ENCODE measurements at regions not wholly inside any gene's neighbourhood (a gene's known extent, or its start where the extent isn't known, plus 50 kb on each side); places are given as distances from the start of the nearest gene placed in this dataset.
"Not testable (repeated sequence)": the region's sequence is repeated elsewhere in the genome, so short reads cannot be mapped to it uniquely, and the experiment has no call there.

- Mint-ChIP-seq H3K27me3 (no peaks in the 10 kb centered on the region), H3K4me1 (no peaks in the 10 kb centered on the region), H3K9me3 (peaks cover 8% of the 10 kb centered on the region), H3K4me3 (no peak overlapping the region), H3K27ac (no peak overlapping the region), H3K36me3 (ENCODE audit: low read depth) (no peaks in the 10 kb centered on the region)
- DNase-seq = no peak
- ChIA-PET POLR2A (interaction anchor here (0.9 kb wide), 1 partner anchor 13 kb away, joined by 3 read pairs; no protein-coding TSS in a partner anchor), CTCF (interaction anchor here (0.6 kb wide), 1 partner anchor 365 kb away, joined by 5 read pairs; no protein-coding TSS in a partner anchor)
These were observed 716.5 kb upstream of the GRM3 start for GRCh38 chr7:85927226-85927625.

GRCh38 chr7:85924062-85924461, 719.6 kb upstream of the GRM3 start:
- no peak for DNase-seq
- ChIA-PET POLR2A (no interaction called here), CTCF (no interaction called here)
- H3K4me1 Mint-ChIP-seq = no peaks in the 10 kb centered on the region
- H3K27me3 Mint-ChIP-seq = no peaks in the 10 kb centered on the region
- H3K27ac Mint-ChIP-seq = no peak overlapping the region
- no peak overlapping the region for H3K4me3 Mint-ChIP-seq
- no peaks in the 10 kb centered on the region for H3K36me3 Mint-ChIP-seq (ENCODE audit: low read depth)
- peaks cover 10% of the 10 kb centered on the region for H3K9me3 Mint-ChIP-seq

GRCh38 chr7:85916016-85916415, 727.7 kb upstream of the GRM3 start:
- POLR2A ChIA-PET = no interaction called here
- Mint-ChIP-seq H3K9me3 (peaks cover 5% of the 10 kb centered on the region), H3K27ac (no peak overlapping the region), H3K4me1 (no peaks in the 10 kb centered on the region), H3K4me3 (no peak overlapping the region), H3K27me3 (no peaks in the 10 kb centered on the region), H3K36me3 (ENCODE audit: low read depth) (no peaks in the 10 kb centered on the region)
- DNase-seq = no peak
- CTCF ChIA-PET = no interaction called here

GRCh38 chr7:85914437-85914836, 727.6 kb upstream of the SEMA3D start:
- peaks cover 2% of the 10 kb centered on the region for H3K9me3 Mint-ChIP-seq
- H3K27me3 Mint-ChIP-seq = no peaks in the 10 kb centered on the region
- H3K27ac Mint-ChIP-seq = no peak overlapping the region
- H3K4me3 Mint-ChIP-seq = no peak overlapping the region
- no peaks in the 10 kb centered on the region for H3K4me1 Mint-ChIP-seq
- ChIA-PET POLR2A (interaction anchor here (1.0 kb wide), 1 partner anchor 13 kb away, joined by 3 read pairs; no protein-coding TSS in a partner anchor), CTCF (no interaction called here)
- no peak for DNase-seq
- no peaks in the 10 kb centered on the region for H3K36me3 Mint-ChIP-seq (ENCODE audit: low read depth)

- Mint-ChIP-seq H3K9me3 (peaks cover 3% of the 10 kb centered on the region), H3K27ac (no peak overlapping the region), H3K4me1 (no peaks in the 10 kb centered on the region), H3K27me3 (no peaks in the 10 kb centered on the region), H3K36me3 (ENCODE audit: low read depth) (no peaks in the 10 kb centered on the region), H3K4me3 (no peak overlapping the region)
- ChIA-PET CTCF (no interaction called here), POLR2A (no interaction called here)
- DNase-seq = no peak
These were observed 721.2 kb upstream of the SEMA3D start for GRCh38 chr7:85908051-85908450.

- no peaks in the 10 kb centered on the region for H3K4me1 Mint-ChIP-seq
- ChIA-PET POLR2A (no interaction called here), CTCF (no interaction called here)
- H3K36me3 Mint-ChIP-seq (ENCODE audit: low read depth) = no peaks in the 10 kb centered on the region
- H3K27ac Mint-ChIP-seq = no peak overlapping the region
- H3K9me3 Mint-ChIP-seq = no peaks in the 10 kb centered on the region
- no peak for DNase-seq
- no peaks in the 10 kb centered on the region for H3K27me3 Mint-ChIP-seq
- H3K4me3 Mint-ChIP-seq = no peak overlapping the region
These were observed 711.1 kb upstream of the SEMA3D start for GRCh38 chr7:85897967-85898366.

- no peak for DNase-seq
- Mint-ChIP-seq H3K27me3 (no peaks in the 10 kb centered on the region), H3K4me3 (no peak overlapping the region), H3K36me3 (ENCODE audit: low read depth) (no peaks in the 10 kb centered on the region), H3K4me1 (no peaks in the 10 kb centered on the region), H3K9me3 (no peaks in the 10 kb centered on the region), H3K27ac (no peak overlapping the region)
- ChIA-PET CTCF (no interaction called here), POLR2A (no interaction called here)
These were observed 709.7 kb upstream of the SEMA3D start for GRCh38 chr7:85896531-85896930.

GRCh38 chr7:85895835-85896234, 709.0 kb upstream of the SEMA3D start:
- H3K4me1 Mint-ChIP-seq = no peaks in the 10 kb centered on the region
- H3K36me3 Mint-ChIP-seq (ENCODE audit: low read depth) = no peaks in the 10 kb centered on the region
- DNase-seq = no peak
- POLR2A ChIA-PET = no interaction called here
- H3K4me3 Mint-ChIP-seq = no peak overlapping the region
- no peaks in the 10 kb centered on the region for H3K9me3 Mint-ChIP-seq
- H3K27me3 Mint-ChIP-seq = no peaks in the 10 kb centered on the region
- no peak overlapping the region for H3K27ac Mint-ChIP-seq
- CTCF ChIA-PET = no interaction called here

- H3K27me3 Mint-ChIP-seq; H3K27ac Mint-ChIP-seq; POLR2A ChIA-PET; H3K9me3 Mint-ChIP-seq; DNase-seq; H3K4me1 Mint-ChIP-seq; H3K36me3 Mint-ChIP-seq (ENCODE audit: low read depth); H3K4me3 Mint-ChIP-seq: not testable (repeated sequence)
- CTCF ChIA-PET = interaction anchor here (1.9 kb wide), 1 partner anchor 578 kb away, joined by 6 read pairs; no protein-coding TSS in a partner anchor
These were observed 705.0 kb upstream of the SEMA3D start for GRCh38 chr7:85891900-85892299.

- no peaks in the 10 kb centered on the region for H3K27me3 Mint-ChIP-seq
- H3K4me1 Mint-ChIP-seq = no peaks in the 10 kb centered on the region
- no peak overlapping the region for H3K4me3 Mint-ChIP-seq
- CTCF ChIA-PET = interaction anchor here (1.0 to 1.7 kb wide), 2 partner anchors 579 to 1159 kb away, joined by 3 to 10 read pairs; no protein-coding TSS in a partner anchor
- no peaks in the 10 kb centered on the region for H3K36me3 Mint-ChIP-seq (ENCODE audit: low read depth)
- no peak overlapping the region for H3K27ac Mint-ChIP-seq
- POLR2A ChIA-PET = no interaction called here
- no peak for DNase-seq
- H3K9me3 Mint-ChIP-seq = no peaks in the 10 kb centered on the region
These were observed 703.5 kb upstream of the SEMA3D start for GRCh38 chr7:85890244-85890811.

- POLR2A ChIA-PET = no interaction called here
- Mint-ChIP-seq H3K4me3 (no peak overlapping the region), H3K4me1 (no peaks in the 10 kb centered on the region), H3K27ac (no peak overlapping the region), H3K27me3 (no peaks in the 10 kb centered on the region), H3K36me3 (ENCODE audit: low read depth) (no peaks in the 10 kb centered on the region), H3K9me3 (no peaks in the 10 kb centered on the region)
- CTCF ChIA-PET = no interaction called here
- no peak for DNase-seq
These were observed 700.3 kb upstream of the SEMA3D start for GRCh38 chr7:85887133-85887532.

GRCh38 chr7:85882335-85882734, 695.5 kb upstream of the SEMA3D start:
- H3K4me1 Mint-ChIP-seq = no peaks in the 10 kb centered on the region
- POLR2A ChIA-PET = no interaction called here
- H3K4me3 Mint-ChIP-seq = no peak overlapping the region
- CTCF ChIA-PET = no interaction called here
- no peaks in the 10 kb centered on the region for H3K27me3 Mint-ChIP-seq
- peaks cover 2% of the 10 kb centered on the region for H3K9me3 Mint-ChIP-seq
- H3K36me3 Mint-ChIP-seq (ENCODE audit: low read depth) = no peaks in the 10 kb centered on the region
- H3K27ac Mint-ChIP-seq = no peak overlapping the region
- no peak for DNase-seq

GRCh38 chr7:85875398-85875797, 688.5 kb upstream of the SEMA3D start:
- ChIA-PET CTCF (no interaction called here), POLR2A (no interaction called here)
- H3K9me3 Mint-ChIP-seq = peaks cover 7% of the 10 kb centered on the region
- DNase-seq = no peak
- no peak overlapping the region for H3K27ac Mint-ChIP-seq
- no peaks in the 10 kb centered on the region for H3K4me1 Mint-ChIP-seq
- H3K27me3 Mint-ChIP-seq = no peaks in the 10 kb centered on the region
- no peaks in the 10 kb centered on the region for H3K36me3 Mint-ChIP-seq (ENCODE audit: low read depth)
- no peak overlapping the region for H3K4me3 Mint-ChIP-seq

- H3K36me3 Mint-ChIP-seq (ENCODE audit: low read depth) = no peaks in the 10 kb centered on the region
- no peak overlapping the region for H3K27ac Mint-ChIP-seq
- ChIA-PET CTCF (no interaction called here), POLR2A (no interaction called here)
- H3K9me3 Mint-ChIP-seq = no peaks in the 10 kb centered on the region
- no peaks in the 10 kb centered on the region for H3K4me1 Mint-ChIP-seq
- H3K4me3 Mint-ChIP-seq = no peak overlapping the region
- no peak for DNase-seq
- no peaks in the 10 kb centered on the region for H3K27me3 Mint-ChIP-seq
These were observed 679.7 kb upstream of the SEMA3D start for GRCh38 chr7:85866540-85866939.

Measured in activated CD4-positive, alpha-beta memory T cell treated with anti-CD3 and anti-CD28 coated beads, Interleukin-2, amount 10 ng/mL, durations not matched to agents 7 days and 5 days (primary cell).